ENCODE measurements at regions not wholly inside any gene's neighbourhood (a gene's known extent, or its start where the extent isn't known, plus 50 kb on each side); places are given as distances from the start of the nearest gene placed in this dataset.

GRCh38 chr21:38610623-38611251 is 112.5 kb upstream of the ERG start:
- no peak for TF ChIP-seq POLR2A (IDR thresholded peaks at IDR 0.05; ENCODE audit: extremely low read depth, insufficient read length)
- TF ChIP-seq, protein P1, sequence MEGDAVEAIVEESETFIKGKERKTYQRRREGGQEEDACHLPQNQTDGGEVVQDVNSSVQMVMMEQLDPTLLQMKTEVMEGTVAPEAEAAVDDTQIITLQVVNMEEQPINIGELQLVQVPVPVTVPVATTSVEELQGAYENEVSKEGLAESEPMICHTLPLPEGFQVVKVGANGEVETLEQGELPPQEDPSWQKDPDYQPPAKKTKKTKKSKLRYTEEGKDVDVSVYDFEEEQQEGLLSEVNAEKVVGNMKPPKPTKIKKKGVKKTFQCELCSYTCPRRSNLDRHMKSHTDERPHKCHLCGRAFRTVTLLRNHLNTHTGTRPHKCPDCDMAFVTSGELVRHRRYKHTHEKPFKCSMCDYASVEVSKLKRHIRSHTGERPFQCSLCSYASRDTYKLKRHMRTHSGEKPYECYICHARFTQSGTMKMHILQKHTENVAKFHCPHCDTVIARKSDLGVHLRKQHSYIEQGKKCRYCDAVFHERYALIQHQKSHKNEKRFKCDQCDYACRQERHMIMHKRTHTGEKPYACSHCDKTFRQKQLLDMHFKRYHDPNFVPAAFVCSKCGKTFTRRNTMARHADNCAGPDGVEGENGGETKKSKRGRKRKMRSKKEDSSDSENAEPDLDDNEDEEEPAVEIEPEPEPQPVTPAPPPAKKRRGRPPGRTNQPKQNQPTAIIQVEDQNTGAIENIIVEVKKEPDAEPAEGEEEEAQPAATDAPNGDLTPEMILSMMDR (IDR thresholded peaks at IDR 0.05; ENCODE audit: low read depth, low read length): no peak
